ENCODE measurements at regions not wholly inside any gene's neighbourhood (a gene's known extent, or its start where the extent isn't known, plus 50 kb on each side); places are given as distances from the start of the nearest gene placed in this dataset.
A peak's percentile ranks its signal among the peaks of the same experiment; 100 is the strongest.
"Not testable (repeated sequence)": the region's sequence is repeated elsewhere in the genome, so short reads cannot be mapped to it uniquely, and the experiment has no call there.

- no peak for DNase-seq
Measured at GRCh38 chr6:77173472-77174074, 289.7 kb downstream of the HTR1B start.

- DNase-seq, result no peak
Measured at GRCh38 chr6:77172578-77172977, 290.7 kb downstream of the HTR1B start.

- DNase-seq, result no peak
Measured at GRCh38 chr6:77159730-77160129, 303.6 kb downstream of the HTR1B start.

GRCh38 chr6:77151241-77151640 lies 312.1 kb downstream of the HTR1B start:
- DNase-seq, result no peak

- no peak for DNase-seq
Measured at GRCh38 chr6:77150736-77151135, 312.6 kb downstream of the HTR1B start.

GRCh38 chr6:77145244-77145643 lies 318.0 kb downstream of the HTR1B start:
- DNase-seq, result no peak

- DNase-seq, result no peak
Measured at GRCh38 chr6:77143659-77144447, 319.4 kb downstream of the HTR1B start.

- no peak for DNase-seq
Measured at GRCh38 chr6:77136086-77136485, 327.2 kb downstream of the HTR1B start.

GRCh38 chr6:77133031-77133430 lies 330.3 kb downstream of the HTR1B start:
- no peak for DNase-seq

GRCh38 chr6:77131426-77131825 lies 331.9 kb downstream of the HTR1B start:
- no peak for DNase-seq

- no peak for DNase-seq
Measured at GRCh38 chr6:77124604-77125003, 338.7 kb downstream of the HTR1B start.

- DNase-seq, result no peak
Measured at GRCh38 chr6:77123527-77123926, 339.8 kb downstream of the HTR1B start.

GRCh38 chr6:77106992-77107391 lies 356.3 kb downstream of the HTR1B start:
- DNase-seq, result no peak

GRCh38 chr6:77105091-77105490 lies 358.2 kb downstream of the HTR1B start:
- no peak for DNase-seq

GRCh38 chr6:77097940-77098339 lies 365.4 kb downstream of the HTR1B start:
- DNase-seq, result peak in 1 of 2 experiments; percentile 35

- DNase-seq, result no peak
Measured at GRCh38 chr6:77095936-77096627, 367.2 kb downstream of the HTR1B start.

GRCh38 chr6:77094821-77095220 lies 368.5 kb downstream of the HTR1B start:
- DNase-seq, result no peak

- no peak for DNase-seq
Measured at GRCh38 chr6:77092971-77093370, 370.3 kb downstream of the HTR1B start.

GRCh38 chr6:77089776-77090175 lies 373.5 kb downstream of the HTR1B start:
- DNase-seq, result no peak

- not testable (repeated sequence) for DNase-seq
Measured at GRCh38 chr6:77087794-77088318, 375.4 kb downstream of the HTR1B start.

GRCh38 chr6:77074037-77074713 lies 389.1 kb downstream of the HTR1B start:
- no peak for DNase-seq

- DNase-seq, result no peak
Measured at GRCh38 chr6:77073410-77073760, 389.9 kb downstream of the HTR1B start.

- DNase-seq, result no peak
Measured at GRCh38 chr6:77072694-77073409, 390.4 kb downstream of the HTR1B start.

Measured in Kasumi-1 (cell line).